K562 (cell line): ENCODE measurements at regions not wholly inside any gene's neighbourhood (a gene's known extent, or its start where the extent isn't known, plus 50 kb on each side); places are given as distances from the start of the nearest gene placed in this dataset.

Source experiments
- DACH1 ChIP-seq: fragments of 450-650 bp; IDR thresholded peaks from 2 replicates; pipeline ENCODE4 v1.6.1; 2018; ENCODE audit not compliant: partially characterized antibody
- E2F3 ChIP-seq: fragments of 250-450 bp; sonication (Bioruptor Pico); IDR thresholded peaks from 2 replicates; pipeline ENCODE4 v1.4.0; 2020; ENCODE audit warnings: mild to moderate bottlenecking
- HCFC1 ChIP-seq: IDR thresholded peaks from 2 replicates; pipeline ENCODE4 v1.6.1; 2012; ENCODE audit warnings: low read depth, low read length, improper control_type of control experiment
- HLTF ChIP-seq: fragments of 450-650 bp; IDR thresholded peaks from 2 replicates; pipeline ENCODE4 v1.6.1; 2016
- ILF3 ChIP-seq: fragments of 450-650 bp; IDR thresholded peaks from 2 replicates; pipeline ENCODE4 v1.6.1; 2018; ENCODE audit warnings: antibody characterized with exemption, mild to moderate bottlenecking, moderate library complexity, borderline replicate concordance
- MCM7 ChIP-seq, 2 experiments: fragments of 450-650 bp; IDR thresholded peaks; 2 replicates each; pipeline ENCODE4 v1.6.1; 2016 to 2018
- MIER1 ChIP-seq: fragments of 450-650 bp; IDR thresholded peaks from 2 replicates; pipeline ENCODE4 v1.6.1; 2016; ENCODE audit warnings: antibody characterized with exemption, mild to moderate bottlenecking, low read depth
- POLR2A ChIP-seq: fragments of 450-650 bp; conservative IDR thresholded peaks from 2 replicates; pipeline ENCODE4 v1.6.1; 2016
- SMAD4 ChIP-seq: fragments of 250-450 bp; sonication (Bioruptor Pico); conservative IDR thresholded peaks from 2 replicates; pipeline ENCODE4 v1.8.0; 2021; ENCODE audit warnings: inconsistent platforms, mild to moderate bottlenecking, moderate library complexity
- ZNF445 ChIP-seq: fragments of 250-450 bp; sonication (Bioruptor Pico); IDR thresholded peaks from 2 replicates; pipeline ENCODE4 v1.4.0; 2020; ENCODE audit warnings: low read depth, mild to moderate bottlenecking, moderate library complexity
- TF ChIP-seq, protein P1 (sequence below): fragments of 450-650 bp; IDR thresholded peaks from 2 replicates; pipeline ENCODE4 v1.6.1; 2016; ENCODE audit warnings: mild to moderate bottlenecking, moderate library complexity
- TF ChIP-seq, protein P2 (sequence below): fragments of 150-350 bp; IDR thresholded peaks from 2 replicates; pipeline ENCODE4 v1.6.1; 2014; ENCODE audit warnings: low read depth, mild to moderate bottlenecking, low read length, borderline replicate concordance
- TF ChIP-seq, protein P3 (sequence below): sonication (generic); formaldehyde crosslinking; IDR thresholded peaks from 2 replicates; pipeline ENCODE4 v1.8.1; 2023; ENCODE audit warnings: mild to moderate bottlenecking, missing genetic modification reagents

DNA sequence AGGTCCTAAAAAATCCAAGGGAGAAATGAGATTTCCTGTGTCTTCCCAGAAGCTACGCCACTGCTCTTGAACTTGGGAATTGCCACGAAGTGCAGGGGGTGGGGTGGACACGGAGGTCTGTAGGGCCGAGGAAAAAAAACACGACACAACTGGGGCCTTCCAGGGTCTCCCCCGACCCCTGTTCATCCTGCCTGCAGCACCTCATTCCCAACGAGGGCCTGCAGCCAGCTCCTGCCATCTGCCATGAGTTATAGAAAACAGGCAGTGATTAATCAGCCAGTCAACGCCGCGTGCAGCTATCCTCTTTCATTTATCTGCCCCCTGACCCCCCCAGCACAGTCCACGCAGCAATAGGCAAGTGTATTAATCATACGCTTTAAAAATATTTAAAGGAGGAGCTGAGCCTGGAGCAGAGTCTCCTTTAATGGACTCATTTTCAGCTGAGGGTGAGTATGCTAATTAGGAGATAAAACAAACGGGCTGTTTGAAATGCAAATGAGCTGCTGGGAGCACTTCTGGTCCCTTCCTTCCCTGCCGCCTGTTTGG lies 209.9 kb downstream of the TFCP2L1 start (continued):
- TF ChIP-seq, protein P1, sequence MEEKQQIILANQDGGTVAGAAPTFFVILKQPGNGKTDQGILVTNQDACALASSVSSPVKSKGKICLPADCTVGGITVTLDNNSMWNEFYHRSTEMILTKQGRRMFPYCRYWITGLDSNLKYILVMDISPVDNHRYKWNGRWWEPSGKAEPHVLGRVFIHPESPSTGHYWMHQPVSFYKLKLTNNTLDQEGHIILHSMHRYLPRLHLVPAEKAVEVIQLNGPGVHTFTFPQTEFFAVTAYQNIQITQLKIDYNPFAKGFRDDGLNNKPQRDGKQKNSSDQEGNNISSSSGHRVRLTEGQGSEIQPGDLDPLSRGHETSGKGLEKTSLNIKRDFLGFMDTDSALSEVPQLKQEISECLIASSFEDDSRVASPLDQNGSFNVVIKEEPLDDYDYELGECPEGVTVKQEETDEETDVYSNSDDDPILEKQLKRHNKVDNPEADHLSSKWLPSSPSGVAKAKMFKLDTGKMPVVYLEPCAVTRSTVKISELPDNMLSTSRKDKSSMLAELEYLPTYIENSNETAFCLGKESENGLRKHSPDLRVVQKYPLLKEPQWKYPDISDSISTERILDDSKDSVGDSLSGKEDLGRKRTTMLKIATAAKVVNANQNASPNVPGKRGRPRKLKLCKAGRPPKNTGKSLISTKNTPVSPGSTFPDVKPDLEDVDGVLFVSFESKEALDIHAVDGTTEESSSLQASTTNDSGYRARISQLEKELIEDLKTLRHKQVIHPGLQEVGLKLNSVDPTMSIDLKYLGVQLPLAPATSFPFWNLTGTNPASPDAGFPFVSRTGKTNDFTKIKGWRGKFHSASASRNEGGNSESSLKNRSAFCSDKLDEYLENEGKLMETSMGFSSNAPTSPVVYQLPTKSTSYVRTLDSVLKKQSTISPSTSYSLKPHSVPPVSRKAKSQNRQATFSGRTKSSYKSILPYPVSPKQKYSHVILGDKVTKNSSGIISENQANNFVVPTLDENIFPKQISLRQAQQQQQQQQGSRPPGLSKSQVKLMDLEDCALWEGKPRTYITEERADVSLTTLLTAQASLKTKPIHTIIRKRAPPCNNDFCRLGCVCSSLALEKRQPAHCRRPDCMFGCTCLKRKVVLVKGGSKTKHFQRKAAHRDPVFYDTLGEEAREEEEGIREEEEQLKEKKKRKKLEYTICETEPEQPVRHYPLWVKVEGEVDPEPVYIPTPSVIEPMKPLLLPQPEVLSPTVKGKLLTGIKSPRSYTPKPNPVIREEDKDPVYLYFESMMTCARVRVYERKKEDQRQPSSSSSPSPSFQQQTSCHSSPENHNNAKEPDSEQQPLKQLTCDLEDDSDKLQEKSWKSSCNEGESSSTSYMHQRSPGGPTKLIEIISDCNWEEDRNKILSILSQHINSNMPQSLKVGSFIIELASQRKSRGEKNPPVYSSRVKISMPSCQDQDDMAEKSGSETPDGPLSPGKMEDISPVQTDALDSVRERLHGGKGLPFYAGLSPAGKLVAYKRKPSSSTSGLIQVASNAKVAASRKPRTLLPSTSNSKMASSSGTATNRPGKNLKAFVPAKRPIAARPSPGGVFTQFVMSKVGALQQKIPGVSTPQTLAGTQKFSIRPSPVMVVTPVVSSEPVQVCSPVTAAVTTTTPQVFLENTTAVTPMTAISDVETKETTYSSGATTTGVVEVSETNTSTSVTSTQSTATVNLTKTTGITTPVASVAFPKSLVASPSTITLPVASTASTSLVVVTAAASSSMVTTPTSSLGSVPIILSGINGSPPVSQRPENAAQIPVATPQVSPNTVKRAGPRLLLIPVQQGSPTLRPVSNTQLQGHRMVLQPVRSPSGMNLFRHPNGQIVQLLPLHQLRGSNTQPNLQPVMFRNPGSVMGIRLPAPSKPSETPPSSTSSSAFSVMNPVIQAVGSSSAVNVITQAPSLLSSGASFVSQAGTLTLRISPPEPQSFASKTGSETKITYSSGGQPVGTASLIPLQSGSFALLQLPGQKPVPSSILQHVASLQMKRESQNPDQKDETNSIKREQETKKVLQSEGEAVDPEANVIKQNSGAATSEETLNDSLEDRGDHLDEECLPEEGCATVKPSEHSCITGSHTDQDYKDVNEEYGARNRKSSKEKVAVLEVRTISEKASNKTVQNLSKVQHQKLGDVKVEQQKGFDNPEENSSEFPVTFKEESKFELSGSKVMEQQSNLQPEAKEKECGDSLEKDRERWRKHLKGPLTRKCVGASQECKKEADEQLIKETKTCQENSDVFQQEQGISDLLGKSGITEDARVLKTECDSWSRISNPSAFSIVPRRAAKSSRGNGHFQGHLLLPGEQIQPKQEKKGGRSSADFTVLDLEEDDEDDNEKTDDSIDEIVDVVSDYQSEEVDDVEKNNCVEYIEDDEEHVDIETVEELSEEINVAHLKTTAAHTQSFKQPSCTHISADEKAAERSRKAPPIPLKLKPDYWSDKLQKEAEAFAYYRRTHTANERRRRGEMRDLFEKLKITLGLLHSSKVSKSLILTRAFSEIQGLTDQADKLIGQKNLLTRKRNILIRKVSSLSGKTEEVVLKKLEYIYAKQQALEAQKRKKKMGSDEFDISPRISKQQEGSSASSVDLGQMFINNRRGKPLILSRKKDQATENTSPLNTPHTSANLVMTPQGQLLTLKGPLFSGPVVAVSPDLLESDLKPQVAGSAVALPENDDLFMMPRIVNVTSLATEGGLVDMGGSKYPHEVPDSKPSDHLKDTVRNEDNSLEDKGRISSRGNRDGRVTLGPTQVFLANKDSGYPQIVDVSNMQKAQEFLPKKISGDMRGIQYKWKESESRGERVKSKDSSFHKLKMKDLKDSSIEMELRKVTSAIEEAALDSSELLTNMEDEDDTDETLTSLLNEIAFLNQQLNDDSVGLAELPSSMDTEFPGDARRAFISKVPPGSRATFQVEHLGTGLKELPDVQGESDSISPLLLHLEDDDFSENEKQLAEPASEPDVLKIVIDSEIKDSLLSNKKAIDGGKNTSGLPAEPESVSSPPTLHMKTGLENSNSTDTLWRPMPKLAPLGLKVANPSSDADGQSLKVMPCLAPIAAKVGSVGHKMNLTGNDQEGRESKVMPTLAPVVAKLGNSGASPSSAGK = no peak; the same call in 1 of the 2 replicates
- TF ChIP-seq HCFC1 (peak; percentile 70), MCM7 (IDR thresholded peaks at IDR 0.05) (no peak), MIER1 (no peak), ZNF445 (CRISPR knock-in tag) (peak; percentile 97), DACH1 (peak; percentile 46), E2F3 (CRISPR knock-in tag) (peak; percentile 76), HLTF (no peak), POLR2A (peak; percentile 100), SMAD4 (no peak), ILF3 (peak; percentile 99)
- TF ChIP-seq, protein P2, sequence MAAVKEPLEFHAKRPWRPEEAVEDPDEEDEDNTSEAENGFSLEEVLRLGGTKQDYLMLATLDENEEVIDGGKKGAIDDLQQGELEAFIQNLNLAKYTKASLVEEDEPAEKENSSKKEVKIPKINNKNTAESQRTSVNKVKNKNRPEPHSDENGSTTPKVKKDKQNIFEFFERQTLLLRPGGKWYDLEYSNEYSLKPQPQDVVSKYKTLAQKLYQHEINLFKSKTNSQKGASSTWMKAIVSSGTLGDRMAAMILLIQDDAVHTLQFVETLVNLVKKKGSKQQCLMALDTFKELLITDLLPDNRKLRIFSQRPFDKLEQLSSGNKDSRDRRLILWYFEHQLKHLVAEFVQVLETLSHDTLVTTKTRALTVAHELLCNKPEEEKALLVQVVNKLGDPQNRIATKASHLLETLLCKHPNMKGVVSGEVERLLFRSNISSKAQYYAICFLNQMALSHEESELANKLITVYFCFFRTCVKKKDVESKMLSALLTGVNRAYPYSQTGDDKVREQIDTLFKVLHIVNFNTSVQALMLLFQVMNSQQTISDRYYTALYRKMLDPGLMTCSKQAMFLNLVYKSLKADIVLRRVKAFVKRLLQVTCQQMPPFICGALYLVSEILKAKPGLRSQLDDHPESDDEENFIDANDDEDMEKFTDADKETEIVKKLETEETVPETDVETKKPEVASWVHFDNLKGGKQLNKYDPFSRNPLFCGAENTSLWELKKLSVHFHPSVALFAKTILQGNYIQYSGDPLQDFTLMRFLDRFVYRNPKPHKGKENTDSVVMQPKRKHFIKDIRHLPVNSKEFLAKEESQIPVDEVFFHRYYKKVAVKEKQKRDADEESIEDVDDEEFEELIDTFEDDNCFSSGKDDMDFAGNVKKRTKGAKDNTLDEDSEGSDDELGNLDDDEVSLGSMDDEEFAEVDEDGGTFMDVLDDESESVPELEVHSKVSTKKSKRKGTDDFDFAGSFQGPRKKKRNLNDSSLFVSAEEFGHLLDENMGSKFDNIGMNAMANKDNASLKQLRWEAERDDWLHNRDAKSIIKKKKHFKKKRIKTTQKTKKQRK = no peak; the same call in 1 of the 2 replicates
- TF ChIP-seq, protein P3, sequence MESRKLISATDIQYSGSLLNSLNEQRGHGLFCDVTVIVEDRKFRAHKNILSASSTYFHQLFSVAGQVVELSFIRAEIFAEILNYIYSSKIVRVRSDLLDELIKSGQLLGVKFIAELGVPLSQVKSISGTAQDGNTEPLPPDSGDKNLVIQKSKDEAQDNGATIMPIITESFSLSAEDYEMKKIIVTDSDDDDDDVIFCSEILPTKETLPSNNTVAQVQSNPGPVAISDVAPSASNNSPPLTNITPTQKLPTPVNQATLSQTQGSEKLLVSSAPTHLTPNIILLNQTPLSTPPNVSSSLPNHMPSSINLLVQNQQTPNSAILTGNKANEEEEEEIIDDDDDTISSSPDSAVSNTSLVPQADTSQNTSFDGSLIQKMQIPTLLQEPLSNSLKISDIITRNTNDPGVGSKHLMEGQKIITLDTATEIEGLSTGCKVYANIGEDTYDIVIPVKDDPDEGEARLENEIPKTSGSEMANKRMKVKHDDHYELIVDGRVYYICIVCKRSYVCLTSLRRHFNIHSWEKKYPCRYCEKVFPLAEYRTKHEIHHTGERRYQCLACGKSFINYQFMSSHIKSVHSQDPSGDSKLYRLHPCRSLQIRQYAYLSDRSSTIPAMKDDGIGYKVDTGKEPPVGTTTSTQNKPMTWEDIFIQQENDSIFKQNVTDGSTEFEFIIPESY (CRISPR knock-in tag) = no peak
